Right renal cortex interstitium (tissue), 3 donors: ENCODE measurements at regions not wholly inside any gene's neighbourhood (a gene's known extent, or its start where the extent isn't known, plus 50 kb on each side); places are given as distances from the start of the nearest gene placed in this dataset.
"Not testable (repeated sequence)": the region's sequence is repeated elsewhere in the genome, so short reads cannot be mapped to it uniquely, and the experiment has no call there.

Experiments used
- DNase-seq, 3 donors: peaks; one replicate each; pipeline ENCODE4 v3.0.0-alpha.2; 2013; ENCODE audit warnings: low read depth in 3 of 3, low spot score in 2 of 3

DNA sequence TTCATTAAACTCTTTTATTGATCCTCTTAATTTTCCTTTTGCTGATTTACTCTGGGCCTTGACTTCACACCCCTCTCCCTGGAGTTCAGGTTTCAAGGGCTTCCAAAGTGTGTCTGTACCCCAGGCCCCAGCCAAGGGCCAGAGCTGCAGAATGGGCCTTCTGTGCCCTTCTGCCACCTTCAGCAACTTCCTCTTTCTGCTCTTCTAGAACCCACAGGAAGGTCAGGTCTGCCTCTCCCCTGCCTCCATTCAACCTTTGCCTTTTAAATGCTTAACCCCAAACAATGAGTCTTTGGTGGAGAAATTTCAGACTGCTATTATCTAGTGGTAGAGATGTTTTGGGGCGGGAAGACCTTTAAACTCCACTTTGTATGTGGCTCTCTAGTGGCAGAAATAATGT lies 63.1 kb downstream of the TSN start:
- no peak for DNase-seq

DNA sequence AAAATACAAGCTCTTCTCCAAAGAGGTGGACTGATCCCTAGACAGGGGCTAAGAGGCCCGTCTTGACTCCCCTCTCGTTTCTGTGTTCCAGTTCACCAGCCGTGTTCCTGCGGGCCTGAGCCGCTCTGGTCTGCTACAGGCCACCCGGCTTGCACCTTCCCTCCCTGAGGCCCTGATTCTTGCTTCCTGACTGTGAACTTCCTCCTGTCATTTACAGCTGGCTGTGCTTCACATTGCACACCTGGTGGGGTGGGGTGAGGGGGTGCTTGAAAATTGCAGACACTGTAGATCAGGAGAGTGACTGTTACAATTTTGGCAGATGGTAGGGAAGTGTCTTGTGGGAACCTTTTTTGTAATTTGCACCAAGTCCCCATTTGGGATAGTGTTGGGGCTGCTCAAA lies 64.4 kb downstream of the TSN start:
- DNase-seq = no peak

DNA sequence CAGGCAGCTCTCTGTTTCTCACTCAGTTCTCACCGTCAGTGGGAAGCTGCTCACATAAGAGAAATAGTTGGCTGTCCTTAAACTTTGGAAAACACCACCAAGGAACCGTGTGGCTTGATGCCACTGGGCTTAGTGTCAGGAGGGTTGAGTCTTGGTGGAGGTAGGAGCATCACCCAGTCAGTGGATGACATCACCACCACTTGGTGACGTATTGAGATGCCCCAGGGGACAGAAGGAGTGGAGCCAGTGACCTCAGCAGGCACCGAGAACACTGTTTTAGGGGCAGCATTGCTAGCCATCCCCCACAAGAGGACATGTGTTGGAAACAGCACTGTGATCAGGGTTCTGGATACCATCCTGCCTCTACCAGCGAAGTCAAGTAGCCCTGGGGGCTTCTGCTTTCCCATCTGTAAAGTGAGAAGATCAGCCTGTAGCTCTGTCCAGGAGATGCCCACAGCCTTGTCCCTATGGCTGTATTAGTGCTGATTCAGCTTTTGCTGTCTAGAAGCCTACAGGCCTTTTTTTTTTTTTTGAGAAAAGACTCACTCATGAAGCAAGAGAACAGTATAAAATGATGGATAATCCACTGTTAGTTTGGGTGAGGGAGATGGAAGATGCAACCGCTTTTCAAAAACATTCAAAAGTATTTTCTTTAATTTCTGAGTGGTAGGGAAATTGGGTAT lies 66.2 kb downstream of the TSN start:
- no peak for DNase-seq

DNA sequence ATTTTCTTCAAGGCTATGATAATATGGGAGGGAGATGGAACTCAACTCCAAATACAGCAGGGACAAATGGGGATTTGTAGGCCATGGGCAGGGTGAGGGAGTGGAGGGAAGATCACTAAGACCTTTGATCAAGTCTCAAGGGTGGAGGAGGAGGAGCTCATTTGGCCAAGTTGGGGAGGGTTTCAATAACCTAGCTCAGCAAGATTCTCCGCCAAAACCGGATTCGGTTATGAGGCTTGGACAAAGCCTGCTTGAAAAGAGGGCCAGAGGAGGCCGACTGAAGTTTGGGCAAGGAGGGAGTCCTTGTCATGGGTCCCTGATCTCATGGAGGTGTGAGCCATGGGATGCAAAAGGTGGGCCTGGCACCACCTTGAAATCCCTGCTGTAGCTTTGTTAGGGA lies 68.8 kb downstream of the TSN start:
- DNase-seq = no peak

DNA sequence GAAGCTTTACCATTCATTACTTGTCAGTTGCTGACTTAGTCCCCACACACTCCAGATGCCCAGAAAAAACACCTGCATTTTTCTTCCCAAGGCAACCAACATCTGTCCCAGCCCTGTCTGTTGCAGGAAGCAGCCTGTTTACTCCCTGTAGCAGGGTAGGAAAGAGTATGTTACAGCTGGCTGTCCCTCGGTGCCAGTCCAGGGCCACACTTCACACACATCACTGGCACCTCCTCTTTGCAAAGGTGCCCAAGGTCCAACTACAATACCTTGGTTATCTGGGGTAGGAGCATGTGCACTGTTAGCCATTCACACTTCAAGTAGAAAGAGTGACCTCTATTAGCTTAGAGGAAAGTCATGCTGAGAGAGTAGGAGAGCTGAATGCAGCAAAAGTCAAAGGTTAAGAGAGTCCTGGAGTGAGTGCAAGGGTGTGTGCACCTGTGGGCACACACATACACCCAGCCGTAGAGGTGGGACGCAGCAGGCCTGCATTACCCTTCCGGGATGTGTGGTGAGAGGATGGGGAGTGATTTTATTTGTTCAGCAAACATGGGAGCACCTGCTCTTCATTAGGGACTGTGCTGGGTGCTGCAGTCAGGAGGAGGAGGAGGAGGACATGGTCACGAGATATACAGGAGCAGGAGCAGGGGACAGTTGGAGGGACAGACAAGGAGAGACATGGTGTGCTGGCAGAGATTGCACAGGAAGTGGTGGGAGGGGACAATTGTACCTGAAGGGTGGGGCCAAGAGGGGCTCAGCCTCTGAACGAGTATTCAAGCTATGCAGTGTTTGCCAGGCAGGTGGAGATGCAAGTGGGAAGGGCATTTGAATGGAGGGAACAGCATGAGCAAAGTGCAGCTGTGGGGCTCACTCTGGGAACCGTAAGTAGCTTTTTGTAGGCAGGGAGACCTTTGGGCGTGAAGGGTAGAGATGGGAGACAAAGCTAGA lies 69.8 kb downstream of the TSN start:
- no peak for DNase-seq

DNA sequence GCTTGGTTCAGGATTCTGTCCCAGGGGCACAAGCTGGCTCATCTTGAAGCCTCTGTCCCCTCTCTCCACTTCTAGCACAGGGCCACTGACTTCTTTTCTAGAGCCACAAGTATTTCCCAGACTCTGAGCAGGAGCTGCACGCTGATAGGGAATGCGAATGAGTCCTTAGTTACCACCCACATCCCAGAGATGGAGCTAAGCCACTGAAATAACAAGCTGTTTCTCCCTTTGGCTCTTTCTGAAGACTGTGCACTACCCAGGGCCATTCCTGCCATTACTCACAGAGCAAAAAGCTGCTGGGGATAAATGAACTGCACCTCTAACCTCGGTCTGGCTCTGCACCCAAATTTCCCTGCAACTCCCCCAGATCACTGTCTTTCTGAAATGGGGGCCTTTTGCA lies 70.6 kb downstream of the TSN start:
- DNase-seq = no peak

DNA sequence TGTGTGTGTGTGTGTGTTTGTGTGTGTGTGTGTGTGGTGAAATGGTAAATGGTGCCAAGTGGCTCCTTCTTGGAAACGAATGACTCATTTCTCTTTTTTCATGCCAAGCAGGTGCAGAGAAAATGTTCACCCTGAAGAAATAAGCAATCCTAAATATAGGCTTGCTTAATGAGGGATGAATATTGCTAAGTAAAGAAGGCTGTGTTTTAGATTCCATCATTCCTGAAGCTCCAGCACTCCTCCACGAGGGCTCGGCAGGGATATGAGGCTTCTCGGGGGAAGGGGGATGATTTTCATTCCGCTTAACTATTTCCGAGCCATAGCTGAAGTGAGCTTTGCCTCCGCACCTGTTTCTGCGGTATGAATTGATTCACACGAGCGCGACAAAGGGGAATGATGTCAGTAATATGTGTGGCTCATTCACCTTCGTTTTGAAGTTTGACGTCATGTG lies 72.9 kb downstream of the TSN start:
- DNase-seq = no peak

DNA sequence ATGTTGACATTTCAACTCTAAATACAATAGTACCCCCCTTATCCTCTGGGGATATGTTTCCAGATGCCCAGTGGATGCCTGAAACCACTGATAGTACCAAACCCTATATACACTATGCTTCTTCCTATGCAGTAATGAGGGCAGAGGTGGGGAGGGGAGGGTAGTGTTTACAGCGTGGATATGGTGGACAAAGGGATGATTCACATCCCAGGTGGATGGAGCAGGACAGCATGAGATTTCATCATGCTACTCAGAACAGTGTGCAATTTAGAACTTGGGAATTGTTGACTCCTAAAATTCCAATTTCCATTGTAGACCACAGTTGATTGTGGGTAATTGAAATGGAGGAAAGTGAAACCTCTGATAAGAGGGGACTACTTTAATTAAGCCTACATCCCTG lies 75.4 kb downstream of the TSN start:
- DNase-seq = no peak

DNA sequence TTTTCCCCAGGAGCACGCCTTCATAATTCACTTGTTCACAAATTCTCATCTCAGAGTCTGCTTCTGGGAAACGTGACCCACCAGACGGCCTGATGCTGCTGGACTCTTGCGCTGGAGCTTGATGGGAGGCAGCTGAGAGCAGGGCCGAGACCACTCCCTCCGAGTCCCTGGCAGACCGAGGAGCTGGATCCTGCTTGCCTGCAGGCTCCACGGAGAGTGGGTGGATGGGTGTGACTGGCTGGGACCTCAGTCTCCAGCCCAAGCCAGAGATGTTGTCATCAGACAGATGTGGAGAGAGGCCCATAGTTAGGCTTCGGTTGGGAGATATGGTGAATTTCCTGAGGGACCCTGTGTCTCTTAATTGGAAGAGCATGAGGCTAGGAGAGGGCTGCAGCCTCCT lies 76.4 kb downstream of the TSN start:
- no peak for DNase-seq

DNA sequence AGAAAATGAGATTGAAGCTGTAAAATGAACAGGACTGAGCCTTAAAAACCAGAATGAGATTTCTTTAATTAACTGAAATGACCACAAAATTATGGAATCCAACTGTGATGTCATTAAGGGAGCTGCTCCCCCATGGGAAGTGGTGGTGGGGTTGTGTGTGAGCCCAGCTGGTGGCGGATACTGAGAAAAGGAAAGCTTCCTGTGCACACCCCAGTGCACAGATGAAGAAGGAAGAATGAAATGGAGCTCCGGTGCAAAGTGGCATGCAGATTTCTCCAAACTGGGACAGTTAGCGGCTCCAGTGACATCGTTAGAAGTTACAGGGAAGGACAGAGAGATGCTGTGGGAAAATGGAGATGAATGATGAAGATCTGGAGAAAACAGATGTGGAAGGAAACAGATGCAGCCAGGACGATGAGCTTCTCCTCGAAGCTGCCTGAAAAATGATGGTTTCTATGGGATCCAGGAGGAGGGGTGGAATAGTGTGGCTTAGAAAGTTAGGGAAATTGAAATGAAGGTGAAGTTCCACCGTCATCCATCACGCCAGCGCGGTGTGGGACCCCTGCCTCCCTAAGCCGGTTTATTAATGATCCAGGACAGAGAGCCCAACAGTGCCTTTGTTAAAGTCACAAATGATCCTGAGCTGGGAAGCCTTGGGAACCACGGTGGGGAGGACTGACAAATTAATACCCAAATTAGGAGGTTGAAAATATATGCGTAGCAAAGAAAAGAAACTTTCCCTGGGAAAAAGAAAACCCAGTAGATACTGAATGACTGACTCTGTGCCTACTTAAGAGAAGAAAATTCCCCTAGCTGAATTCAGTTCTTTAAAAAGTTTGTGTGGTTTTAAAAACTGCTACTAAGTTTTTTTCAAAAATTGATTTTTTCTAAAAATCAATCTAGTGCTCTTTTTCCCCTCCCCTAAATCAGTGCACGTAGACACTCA lies 77.2 kb downstream of the TSN start:
- no peak for DNase-seq

DNA sequence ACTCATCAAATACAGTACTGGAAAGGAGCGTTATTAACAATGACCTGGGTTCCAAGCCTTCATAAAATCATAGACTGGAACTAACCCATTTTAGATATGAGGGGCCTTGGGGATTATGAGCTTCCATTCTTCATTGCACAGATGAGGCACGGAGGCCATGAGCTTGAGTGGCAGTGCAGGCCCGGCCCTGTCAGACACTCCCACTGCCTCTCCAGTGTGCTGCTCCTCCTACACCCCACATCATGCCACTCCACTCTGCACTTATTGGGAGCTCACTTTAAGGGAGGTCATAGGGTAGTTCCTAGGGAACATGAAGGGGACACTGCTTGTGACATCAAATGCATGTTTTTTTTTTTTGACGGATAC lies 77.9 kb downstream of the TSN start:
- no peak for DNase-seq

DNA sequence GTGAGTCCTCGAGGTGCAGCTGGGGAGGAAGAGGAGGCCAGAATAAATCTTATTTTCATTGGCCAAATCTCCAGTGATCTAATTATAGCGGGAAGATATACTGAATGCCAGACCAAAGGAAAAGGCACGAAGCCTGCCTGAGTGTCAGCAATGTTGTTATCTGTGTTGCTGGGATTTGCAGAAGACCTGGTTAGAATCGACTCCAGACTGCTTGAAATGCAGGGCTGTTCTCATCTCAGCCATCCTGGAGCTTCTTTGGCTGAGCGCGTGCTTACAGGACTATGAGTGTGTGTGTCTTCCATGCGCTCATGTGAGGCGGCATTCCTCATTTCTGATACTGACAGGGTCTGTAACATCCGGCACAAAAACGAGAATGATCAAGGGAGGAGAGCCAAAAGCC lies 81.2 kb downstream of the TSN start:
- DNase-seq = no peak

DNA sequence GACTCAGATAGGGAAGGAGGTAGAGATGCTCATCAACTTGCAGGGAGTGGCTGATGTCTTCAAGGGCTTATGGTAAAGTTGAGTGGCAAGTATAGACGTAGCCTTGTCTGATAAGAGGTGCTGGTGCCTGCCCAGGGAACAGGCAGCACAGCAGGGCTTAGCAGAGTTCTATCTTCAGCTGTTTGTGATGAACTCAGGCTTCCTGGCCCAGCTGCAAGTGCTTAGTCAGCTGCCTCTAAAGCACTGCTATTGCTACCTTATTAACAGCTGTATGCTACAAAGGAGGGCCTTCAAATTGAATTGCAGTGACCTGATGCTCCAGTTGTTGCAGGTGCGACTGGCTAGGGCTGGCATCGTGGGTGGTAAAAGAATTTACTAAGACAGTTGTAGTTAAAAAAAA lies 82.1 kb downstream of the TSN start:
- DNase-seq = no peak

DNA sequence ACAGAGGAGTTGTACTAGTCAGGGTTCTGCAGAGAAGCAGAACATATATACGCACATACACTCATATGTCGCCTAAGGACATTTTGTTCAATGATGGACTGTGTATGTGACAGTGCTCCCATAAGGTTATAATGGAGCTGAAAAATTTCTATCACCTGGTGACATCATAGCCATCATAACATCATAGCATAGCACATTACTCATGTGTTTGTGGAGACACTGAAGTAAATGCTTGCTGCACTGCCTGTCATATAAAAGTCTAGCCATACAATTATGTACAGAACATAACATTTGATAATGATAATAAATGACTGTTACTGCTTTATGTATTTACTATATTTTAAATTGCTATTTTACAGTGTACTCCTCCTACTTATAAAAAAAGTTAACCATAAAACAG lies 83.1 kb downstream of the TSN start:
- no peak for DNase-seq

DNA sequence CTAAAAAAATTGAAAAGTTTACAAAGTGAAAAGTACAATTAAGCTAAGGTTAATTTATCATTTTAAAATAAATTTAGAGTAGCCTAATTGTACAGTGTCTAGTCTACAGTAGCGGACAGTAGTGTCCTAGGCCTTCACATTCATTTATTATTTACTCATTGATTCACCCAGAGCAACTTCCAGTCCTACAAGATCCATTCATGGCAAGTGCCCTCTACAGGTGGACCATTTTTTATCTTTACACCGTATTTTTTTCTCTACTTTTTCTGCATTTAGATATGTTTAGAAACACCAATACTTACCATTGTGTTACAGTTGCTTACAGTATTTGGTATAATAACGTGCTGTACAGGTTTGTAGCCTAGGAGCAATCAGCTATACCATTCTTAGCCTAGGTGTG lies 84.1 kb downstream of the TSN start:
- DNase-seq = no peak

DNA sequence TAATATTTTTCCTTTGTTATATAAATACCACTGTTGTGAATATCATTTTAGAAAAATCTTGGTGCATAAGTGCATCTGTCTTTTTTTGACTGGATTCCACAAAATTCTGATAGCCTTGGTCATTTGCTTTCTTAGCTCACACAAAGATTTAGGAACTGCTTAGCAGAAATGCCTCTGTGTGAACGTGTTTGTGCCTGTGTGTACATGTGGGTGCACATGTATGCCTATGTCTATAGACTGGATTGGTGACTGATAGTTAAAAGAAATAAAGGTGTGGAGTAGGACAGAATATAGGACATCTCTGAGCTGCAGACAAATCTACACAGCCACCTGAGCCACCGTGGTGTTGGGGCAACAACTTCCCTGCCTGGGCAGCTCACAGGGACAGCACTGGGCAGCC lies 93.8 kb downstream of the TSN start:
- no peak for DNase-seq

DNA sequence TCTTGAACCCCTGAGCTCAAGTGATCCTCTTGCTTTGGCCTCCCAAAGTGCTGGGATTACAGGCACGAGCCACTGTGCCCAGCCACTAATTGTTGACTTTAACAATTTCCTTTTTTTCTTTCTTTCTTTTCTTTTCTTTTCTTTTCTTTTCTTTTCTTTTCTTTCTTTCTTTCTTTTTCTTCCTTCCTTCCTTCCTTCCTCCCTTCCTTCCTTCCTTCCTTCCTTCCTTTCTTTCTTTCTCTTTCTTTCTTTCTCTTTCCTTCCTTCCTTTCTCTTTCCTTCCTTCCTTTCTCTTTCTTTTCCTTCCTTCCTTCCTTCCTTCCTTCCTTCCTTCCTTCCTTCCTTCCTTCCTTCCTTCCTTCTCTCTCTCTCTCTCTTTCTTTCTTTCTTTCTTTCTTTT lies 97.7 kb downstream of the TSN start:
- not testable (repeated sequence) for DNase-seq

DNA sequence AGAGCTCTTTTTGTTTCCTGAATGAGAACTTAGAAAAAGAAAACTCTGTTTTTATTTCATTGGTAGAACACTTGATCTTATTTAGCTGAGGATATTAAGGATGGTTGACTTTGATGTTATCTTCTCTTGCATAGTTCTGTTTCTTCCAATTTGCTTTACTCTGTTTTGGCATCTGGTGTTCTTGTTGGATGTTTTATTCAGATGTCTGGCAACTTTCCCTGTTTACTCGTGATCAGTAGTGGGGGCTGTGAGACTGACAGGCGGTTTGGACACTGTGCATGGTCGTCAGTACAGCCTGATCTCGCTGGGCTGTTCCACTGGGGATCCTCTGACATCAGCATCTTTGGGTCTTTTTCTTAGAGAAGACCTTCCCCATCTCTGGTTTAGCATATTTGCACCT lies 100.1 kb downstream of the TSN start:
- DNase-seq = no peak

DNA sequence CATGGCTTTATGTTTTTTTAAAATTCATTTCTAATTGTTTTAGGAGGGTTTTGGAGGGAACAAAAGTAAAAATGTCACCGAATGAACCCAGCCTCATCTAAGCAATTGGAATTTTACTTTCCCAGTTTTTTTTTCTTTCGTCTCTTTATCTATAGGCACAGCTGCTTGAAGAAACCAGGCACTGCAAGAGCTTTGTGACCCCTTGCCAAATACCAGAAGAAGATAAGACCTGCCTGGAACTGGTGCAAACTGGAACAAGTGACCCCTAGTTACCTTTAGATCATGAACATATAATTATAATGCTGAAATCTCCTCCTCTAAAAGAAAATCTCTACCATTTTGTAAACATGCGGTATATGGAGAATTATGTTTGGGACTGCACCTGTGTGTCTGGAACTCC lies 100.9 kb downstream of the TSN start:
- DNase-seq = no peak

DNA sequence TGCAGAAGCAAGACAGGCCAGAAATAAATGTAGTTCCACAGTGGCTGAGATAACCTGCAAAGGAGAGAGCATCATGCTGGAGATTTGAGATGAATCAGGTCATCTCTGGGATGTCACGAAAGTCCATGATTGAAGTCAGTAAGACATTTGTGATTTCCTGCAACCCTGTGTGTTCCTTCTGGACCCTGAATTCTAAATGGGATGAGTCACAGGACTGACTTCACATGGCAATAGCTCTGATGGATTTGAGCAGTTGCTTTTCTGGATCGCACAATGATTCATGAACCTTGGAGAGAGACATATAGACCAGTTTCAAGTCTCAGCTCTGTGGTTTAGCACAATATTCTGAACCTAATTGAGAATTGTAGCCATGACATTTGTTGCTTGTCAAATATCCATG lies 102.9 kb downstream of the TSN start:
- no peak for DNase-seq

DNA sequence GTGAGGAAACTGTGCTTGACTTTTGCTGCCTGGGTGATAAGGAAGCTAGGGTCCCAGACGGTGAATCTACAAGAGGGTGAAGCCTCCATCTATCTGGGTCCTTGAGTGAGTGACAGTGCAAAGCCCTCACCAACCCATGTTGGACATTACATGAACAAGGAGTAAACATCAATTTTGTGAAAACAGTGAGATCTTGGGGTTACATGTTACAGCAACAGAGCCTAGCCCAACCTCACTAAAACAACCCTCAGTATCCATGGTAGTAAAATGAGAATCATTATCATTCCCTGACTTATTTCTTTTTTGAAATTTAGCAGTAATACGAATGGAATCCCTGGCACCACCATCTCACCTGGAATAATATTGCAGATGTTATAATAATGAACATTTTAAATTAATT lies 103.4 kb downstream of the TSN start:
- no peak for DNase-seq
